ENCODE measurements at regions not wholly inside any gene's neighbourhood (a gene's known extent, or its start where the extent isn't known, plus 50 kb on each side); places are given as distances from the start of the nearest gene placed in this dataset.
"Not testable (repeated sequence)": the region's sequence is repeated elsewhere in the genome, so short reads cannot be mapped to it uniquely, and the experiment has no call there.

- no peak for DNase-seq
Measured at GRCh38 chr13:70604448-70604847, 496.2 kb upstream of the KLHL1 start.

- DNase-seq, result no peak
Measured at GRCh38 chr13:70593716-70594115, 485.5 kb upstream of the KLHL1 start.

GRCh38 chr13:70585109-70585508 lies 476.9 kb upstream of the KLHL1 start:
- no peak for DNase-seq

- no peak for DNase-seq
Measured at GRCh38 chr13:70580825-70581224, 472.6 kb upstream of the KLHL1 start.

- DNase-seq, result no peak
Measured at GRCh38 chr13:70579941-70580340, 471.7 kb upstream of the KLHL1 start.

GRCh38 chr13:70571221-70571620 lies 463.0 kb upstream of the KLHL1 start:
- DNase-seq, result no peak

DNA sequence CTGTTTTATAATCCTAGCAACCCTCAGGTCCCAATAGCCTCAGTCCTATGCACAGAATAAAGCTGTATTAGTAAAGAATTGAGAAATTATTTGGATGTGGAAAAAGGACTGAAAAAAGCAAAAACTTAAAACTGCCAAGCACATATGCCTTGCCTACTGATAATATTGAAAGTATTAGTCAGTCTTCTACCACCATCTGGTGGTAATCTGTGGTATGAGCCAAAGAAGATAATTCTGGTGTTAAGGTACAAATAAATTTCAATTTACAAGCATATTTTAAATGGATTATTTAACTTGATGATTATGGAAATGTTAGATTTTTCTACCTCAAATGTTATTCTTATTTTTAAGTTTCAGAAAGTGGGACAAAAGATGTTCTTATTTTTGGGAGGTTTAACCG lies 460.3 kb upstream of the KLHL1 start:
- no peak for DNase-seq

GRCh38 chr13:70544706-70545105 lies 436.5 kb upstream of the KLHL1 start:
- DNase-seq, result no peak

DNA sequence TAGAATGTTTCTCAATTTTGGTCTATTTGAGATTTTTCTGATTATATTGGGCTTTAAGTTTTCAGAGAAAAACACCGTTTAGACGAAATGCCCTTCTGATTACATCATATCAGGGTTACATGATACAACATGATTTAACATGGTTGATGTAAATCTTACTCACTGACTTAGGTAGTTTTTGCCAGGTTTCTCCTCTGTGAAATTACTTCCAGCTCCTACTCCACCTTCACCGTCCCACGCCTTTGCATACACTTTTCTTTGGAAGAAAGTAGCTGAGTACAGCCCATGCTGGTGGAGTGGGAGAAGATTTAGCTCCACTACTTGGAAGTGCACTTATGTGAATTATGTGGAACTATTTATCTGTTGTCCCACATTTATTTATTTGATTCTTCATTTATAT lies 433.2 kb upstream of the KLHL1 start:
- DNase-seq, result no peak

DNA sequence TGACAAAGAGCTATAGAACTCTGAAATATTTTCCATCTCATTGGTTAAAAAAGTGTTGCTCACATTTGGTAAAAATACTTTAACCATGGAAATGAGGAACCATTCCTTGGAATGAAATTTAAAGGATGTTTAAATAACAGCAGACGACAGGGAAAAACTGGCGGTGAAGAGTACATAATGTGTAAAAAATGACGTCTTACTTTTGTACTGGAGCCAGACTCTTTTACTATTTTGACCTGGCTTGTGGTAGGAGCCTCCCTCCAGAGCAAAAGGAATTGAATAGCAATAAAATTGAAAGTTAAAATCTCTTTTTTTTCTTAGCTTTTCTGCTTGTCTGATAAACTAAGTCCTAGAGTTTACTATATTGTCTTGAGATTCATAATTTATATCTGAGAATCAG lies 426.2 kb upstream of the KLHL1 start:
- DNase-seq, result no peak

DNA sequence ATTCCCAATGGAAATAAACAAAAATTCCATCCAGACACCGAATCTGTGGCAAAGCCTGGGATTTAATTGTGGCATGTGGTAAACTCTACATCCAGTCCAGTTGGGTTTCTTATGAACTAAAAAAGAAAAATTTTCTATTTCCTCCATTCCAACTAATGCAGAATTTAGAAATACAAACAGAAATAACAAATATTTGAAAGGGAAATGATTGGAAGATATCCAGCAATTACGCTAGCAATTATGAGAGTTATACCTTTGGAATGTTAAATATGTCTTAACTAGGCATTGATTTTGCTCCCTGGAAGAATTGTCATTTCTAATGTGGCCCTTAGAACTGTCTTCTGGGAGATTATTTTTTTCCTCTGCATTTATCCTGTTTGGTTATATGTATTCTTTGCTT lies 421.4 kb upstream of the KLHL1 start:
- no peak for DNase-seq

DNA sequence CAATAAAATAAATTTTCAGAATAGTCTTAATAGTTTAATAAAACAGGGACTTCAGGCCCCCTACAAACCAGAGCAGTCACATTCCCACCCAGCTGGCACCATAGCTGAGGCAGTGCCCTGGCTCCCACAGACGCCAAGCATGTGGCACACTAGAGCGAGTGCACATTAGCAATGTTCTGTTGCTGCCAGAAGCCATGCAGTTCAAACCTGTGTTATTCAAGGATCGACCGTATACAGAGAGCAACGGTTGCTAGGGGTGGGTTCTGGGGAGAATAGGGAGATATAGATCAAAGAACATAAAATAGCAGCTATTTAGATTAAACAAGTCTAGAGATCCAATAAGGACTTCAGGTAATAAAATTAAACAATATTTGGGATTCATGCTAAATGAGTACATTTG lies 419.3 kb upstream of the KLHL1 start:
- DNase-seq, result no peak

DNA sequence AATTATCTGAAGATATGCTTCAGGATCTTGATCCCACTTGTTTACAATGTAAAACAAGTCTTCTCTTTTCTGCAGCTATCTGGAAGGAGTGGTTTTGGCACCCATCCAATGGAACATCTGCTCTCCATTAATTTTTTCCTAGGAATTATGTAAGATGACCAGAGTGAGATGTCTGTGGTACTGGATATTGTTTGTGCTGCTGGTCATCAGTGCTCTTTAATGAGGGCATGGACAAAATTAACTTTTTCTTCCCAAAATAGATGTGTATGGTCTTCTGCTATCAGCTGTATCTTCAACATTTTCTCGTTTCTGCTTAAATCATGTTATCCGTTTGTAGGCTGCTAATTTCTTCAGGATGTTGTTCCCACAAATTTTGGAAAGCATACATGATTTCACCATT lies 415.4 kb upstream of the KLHL1 start:
- DNase-seq, result no peak

- no peak for DNase-seq
Measured at GRCh38 chr13:70520275-70521036, 412.2 kb upstream of the KLHL1 start.

- DNase-seq, result no peak
Measured at GRCh38 chr13:70518081-70518480, 409.8 kb upstream of the KLHL1 start.

- DNase-seq, result no peak
Measured at GRCh38 chr13:70516226-70516625, 408.0 kb upstream of the KLHL1 start.

DNA sequence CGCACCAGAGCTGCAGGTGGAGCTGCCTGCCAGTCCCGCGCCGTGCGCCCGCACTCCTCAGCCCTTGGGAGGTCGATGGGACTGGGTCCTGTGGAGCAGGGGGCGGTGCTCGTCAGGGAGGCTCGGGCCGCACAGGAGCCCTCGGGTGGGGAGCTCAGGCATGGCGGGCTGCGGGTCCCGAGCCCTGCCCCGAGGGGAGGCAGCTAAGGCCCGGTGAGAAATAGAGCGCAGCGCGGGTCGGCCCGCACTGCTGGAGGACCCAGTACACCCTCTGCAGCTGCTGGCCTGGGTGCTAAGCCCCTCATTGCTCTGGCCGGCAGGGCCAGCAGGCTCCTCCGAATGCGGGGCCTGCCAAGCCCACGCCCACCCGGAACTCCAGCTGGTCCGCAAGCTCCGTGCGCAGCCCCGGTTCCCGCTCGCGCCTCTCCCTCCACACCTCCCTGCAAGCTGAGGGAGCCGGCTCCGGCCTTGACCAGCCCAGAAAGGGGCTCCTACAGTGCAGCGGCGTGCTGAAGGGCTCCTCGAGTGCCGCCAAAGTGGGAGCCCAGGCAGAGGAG lies 403.7 kb upstream of the KLHL1 start:
- DNase-seq, result not testable (repeated sequence)

DNA sequence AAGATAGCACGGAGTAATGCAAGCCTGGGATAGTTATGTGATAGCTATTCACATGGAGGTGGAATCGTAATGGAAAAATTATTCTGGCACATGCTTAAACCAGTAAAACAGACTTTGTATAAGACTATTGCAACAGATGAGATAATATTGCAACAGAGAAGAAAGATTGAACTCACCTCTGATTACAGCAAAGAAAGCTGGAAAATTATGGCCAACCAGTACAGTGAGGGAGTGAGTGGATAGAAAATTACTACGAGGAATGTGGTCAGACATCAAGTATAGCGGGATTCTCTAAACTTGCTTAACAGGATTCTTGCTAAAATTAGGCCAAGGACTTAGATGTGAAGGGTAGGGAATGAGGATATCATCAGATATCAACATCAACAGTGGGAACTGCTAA lies 397.6 kb upstream of the KLHL1 start:
- no peak for DNase-seq

DNA sequence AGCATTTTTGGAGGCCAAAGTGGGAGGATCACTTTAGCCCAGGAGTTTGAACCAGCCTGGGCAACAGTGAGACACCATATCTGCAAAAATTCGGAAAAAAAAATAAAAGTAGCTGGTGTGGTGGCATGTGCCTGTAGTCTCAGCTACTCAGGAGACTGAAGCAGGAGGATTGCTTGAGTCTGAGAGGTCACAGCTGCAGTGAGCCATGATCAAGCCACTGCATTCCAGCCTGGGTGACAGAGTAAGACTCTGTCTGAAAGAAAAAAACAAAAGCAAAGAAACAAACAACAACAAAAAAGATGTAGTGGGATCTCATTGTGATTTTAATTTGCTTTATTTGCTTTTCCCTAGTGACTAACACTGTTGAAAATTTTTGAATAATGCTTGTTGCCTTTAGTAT lies 394.7 kb upstream of the KLHL1 start:
- no peak for DNase-seq

DNA sequence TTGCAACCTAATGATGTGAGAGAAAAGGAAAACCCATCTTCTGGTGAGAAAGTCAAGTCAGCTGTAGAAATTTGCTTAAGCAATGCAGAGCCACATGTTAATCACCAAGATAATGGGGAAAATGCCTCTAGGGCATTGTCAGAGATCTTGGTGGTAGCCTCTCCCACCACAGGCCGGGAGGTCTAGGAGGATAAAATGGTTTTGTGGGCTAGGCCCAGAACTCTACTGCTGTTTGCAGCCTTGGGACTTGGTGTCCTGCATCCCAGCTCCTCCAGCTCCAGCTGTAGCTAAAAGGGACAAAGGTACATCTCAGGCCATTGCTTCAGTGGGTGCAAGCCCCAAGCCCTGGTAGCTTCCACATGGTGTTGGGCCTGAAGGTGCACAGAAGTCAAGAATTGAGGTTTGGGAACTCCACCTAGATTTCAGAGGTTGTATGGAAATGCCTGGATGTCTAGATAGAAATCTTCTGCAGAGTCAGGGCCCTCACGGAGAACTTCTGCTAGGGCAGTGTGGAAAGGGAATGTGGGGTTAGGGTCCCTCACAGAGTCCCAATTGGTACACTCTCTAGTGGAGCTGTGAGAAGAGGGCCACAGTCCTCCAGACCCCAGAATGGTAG lies 382.2 kb upstream of the KLHL1 start:
- no peak for DNase-seq

- no peak for DNase-seq
Measured at GRCh38 chr13:70484931-70485330, 376.7 kb upstream of the KLHL1 start.

DNA sequence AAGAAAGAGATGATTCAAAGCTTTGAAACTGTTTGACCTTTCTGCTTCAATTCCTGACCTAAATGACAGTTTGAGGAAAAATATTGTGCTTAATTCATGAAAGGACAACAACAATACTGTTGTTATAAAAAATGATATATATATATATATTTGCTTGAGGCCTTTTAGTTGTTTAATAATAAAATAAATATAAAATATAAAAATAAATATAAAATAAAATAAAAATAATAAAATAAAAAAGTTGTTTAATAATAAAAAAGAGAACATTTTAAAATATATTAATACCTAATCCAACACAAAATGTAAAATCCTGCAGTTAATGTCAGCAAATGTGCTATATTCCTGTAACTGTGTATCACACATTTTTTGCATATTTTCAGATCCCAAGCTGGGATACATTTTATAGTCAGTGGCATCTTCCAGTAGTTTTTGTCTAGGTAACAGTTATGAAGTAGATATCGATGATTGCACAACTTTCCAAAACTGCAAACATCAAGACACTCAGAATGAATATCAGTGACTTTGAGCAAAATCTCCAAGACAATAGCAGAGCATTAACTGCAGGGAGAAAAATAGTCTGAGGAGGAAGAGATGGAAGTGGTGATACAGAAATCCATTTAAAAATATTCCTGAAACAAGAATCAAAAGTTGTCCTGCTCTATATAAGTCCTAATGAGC lies 375.5 kb upstream of the KLHL1 start:
- DNase-seq, result no peak

GRCh38 chr13:70473907-70474306 lies 365.7 kb upstream of the KLHL1 start:
- no peak for DNase-seq

DNA sequence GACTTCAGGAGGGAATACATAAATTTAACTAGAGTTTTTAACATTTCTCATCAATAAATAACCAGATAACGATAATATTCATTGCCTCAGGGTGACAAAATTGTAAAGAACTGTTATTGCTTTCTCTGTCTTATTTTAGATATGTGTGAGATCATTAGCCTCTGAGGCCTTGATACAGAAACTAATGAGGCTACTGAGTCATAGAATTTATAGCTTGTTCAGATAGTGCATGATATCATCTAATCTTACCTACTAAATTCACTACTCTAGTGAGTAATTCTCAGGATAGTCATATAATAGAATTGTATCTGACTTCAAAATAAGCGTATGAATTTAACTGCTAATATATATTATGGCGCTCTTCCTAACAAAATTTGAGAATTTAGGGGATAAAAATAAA lies 360.8 kb upstream of the KLHL1 start:
- DNase-seq, result no peak
